K562 (cell line): ENCODE measurements at regions not wholly inside any gene's neighbourhood (a gene's known extent, or its start where the extent isn't known, plus 50 kb on each side); places are given as distances from the start of the nearest gene placed in this dataset.

Experiments
- ETV5 ChIP-seq: sonication (generic); formaldehyde crosslinking; IDR thresholded peaks from 2 replicates; pipeline ENCODE4 v1.4.0; 2020; ENCODE audit warnings: low read depth, mild to moderate bottlenecking, missing genetic modification reagents
- FOXJ3 ChIP-seq: sonication (generic); formaldehyde crosslinking; IDR thresholded peaks from 2 replicates; pipeline ENCODE4 v1.4.0; 2020; ENCODE audit warnings: mild to moderate bottlenecking, missing genetic modification reagents
- HEY1 ChIP-seq: fragments of 250-450 bp; sonication (Bioruptor Pico); IDR thresholded peaks from 2 replicates; pipeline ENCODE4 v1.5.0; 2020; ENCODE audit warnings: mild to moderate bottlenecking, moderate library complexity, borderline replicate concordance
- IRF2 ChIP-seq: sonication (generic); formaldehyde crosslinking; IDR thresholded peaks from 2 replicates; pipeline ENCODE4 v1.8.1; 2022; ENCODE audit warnings: mild to moderate bottlenecking, missing genetic modification reagents
- JUN ChIP-seq, 2 experiments: sonication (generic) in 1 of 2; formaldehyde crosslinking in 1 of 2; IDR thresholded peaks; 2 replicates each; pipeline versions ENCODE4 v1.6.1 to v1.8.0; 2012 to 2022; ENCODE audit warnings: borderline replicate concordance in 2 of 2, mild to moderate bottlenecking in 2 of 2, improper control_type of control experiment in 1 of 2, low read depth in 1 of 2, low read length in 1 of 2, missing genetic modification reagents in 1 of 2
- NCOA6 ChIP-seq: fragments of 450-650 bp; IDR thresholded peaks from 2 replicates; pipeline ENCODE4 v1.6.1; 2017; ENCODE audit warnings: mild to moderate bottlenecking
- PRMT5 ChIP-seq: sonication (generic); formaldehyde crosslinking; IDR thresholded peaks from 2 replicates; pipeline ENCODE4 v1.5.0; 2020; ENCODE audit warnings: missing genetic modification reagents
- TEAD4 ChIP-seq, 2 experiments: sonication (generic) in 1 of 2; formaldehyde crosslinking in 1 of 2; IDR thresholded peaks; 2 replicates each; pipeline versions ENCODE4 v1.6.1 to v1.8.0; 2012 to 2022; ENCODE audit warnings: borderline replicate concordance in 1 of 2, inconsistent platforms in 1 of 2, low read length in 1 of 2, mild to moderate bottlenecking in 1 of 2, missing genetic modification reagents in 1 of 2
- TOE1 ChIP-seq, 2 experiments: fragments of 450-650 bp in 1 of 2; sonication (generic) in 1 of 2; formaldehyde crosslinking in 1 of 2; IDR thresholded peaks; 2 replicates each; pipeline versions ENCODE4 v1.7.1 to v1.8.0; 2016 to 2022; ENCODE audit warnings: borderline replicate concordance in 2 of 2, mild to moderate bottlenecking in 2 of 2, antibody characterized with exemption in 1 of 2, inconsistent platforms in 1 of 2, low read depth in 1 of 2, missing genetic modification reagents in 1 of 2, moderate library complexity in 1 of 2
- ZBTB43 ChIP-seq: sonication (generic); formaldehyde crosslinking; IDR thresholded peaks from 2 replicates; pipeline ENCODE4 v1.8.0; 2023; ENCODE audit warnings: mild to moderate bottlenecking, missing genetic modification reagents
- ZNF143 ChIP-seq: sonication (generic); formaldehyde crosslinking; IDR thresholded peaks from 2 replicates; pipeline ENCODE4 v1.9.0; 2022; ENCODE audit warnings: mild to moderate bottlenecking, missing genetic modification reagents
- ZNF282 ChIP-seq: sonication (generic); formaldehyde crosslinking; IDR thresholded peaks from 2 replicates; pipeline ENCODE4 v1.8.1; 2023; ENCODE audit warnings: missing genetic modification reagents
- ZNF318 ChIP-seq, 2 experiments: fragments of 450-650 bp; IDR thresholded peaks; 2 replicates each; pipeline ENCODE4 v1.6.1; 2016; ENCODE audit warnings: mild to moderate bottlenecking in 2 of 2, borderline replicate concordance in 1 of 2, low read depth in 1 of 2, moderate library complexity in 1 of 2
- TF ChIP-seq, protein P1 (sequence below): fragments of 250-450 bp; sonication (Bioruptor Pico); IDR thresholded peaks from 2 replicates; pipeline ENCODE4 v1.5.0; 2021

DNA sequence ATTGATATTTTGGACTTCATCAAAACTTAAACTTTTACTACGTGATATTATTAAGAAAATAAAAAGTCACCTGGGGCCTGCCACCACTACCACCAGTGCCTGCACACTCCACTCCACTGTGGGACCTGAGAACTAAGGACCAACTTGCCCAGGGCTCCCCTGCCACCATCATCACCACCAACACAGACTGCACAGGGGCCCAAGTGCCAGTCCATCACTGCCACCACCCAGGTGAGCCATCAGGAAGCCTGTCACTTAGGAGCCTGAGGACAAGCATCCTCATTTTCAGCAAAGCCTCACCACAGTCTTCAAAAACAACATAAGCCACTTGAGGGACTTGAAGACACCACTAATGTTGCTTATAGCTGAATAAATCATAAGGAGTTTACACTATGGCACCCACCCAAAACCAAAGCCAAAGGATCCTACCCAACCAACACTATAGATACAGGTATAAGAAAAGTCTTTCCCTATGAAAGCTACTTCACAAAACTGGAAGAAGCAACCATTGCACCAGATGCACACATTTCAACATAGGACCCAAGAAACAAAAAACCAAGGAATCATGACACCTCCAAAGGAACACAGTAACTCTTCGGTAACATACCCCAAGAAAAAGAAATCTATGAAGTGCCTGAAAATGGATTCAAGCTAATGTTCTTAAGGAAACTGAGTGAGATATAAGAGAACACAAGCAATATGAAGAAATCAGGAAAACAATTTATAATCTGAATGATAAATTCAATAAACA, 73.6 kb upstream of the GNAZ start (continued):
- TF ChIP-seq ZNF318 (IDR thresholded peaks at IDR 0.05; ENCODE audit: borderline replicate concordance in 1 of 2, low read depth in 1 of 2) = peak in 1 of 2 experiments; percentile 87; a peak in 1 of 4 replicates
- peak; percentile 32; the same call in 1 of the 2 replicates for TF ChIP-seq ETV5 (CRISPR knock-in tag)
- peak; percentile 95 for TF ChIP-seq IRF2 (CRISPR knock-in tag)
- 0 out of 2 replicates have a peak, but pooled peaks have one; percentile 68 for TF ChIP-seq PRMT5
- 0 out of 2 replicates have a peak, but pooled peaks have one; percentile 25 for TF ChIP-seq ZNF143
- peak; percentile 39; the same call in 1 of the 2 replicates for TF ChIP-seq FOXJ3 (CRISPR knock-in tag)
- TF ChIP-seq JUN (IDR thresholded peaks at IDR 0.05; ENCODE audit: borderline replicate concordance, low read depth, low read length) = no peak
- TF ChIP-seq JUN (CRISPR knock-in tag; IDR thresholded peaks at IDR 0.05; ENCODE audit: borderline replicate concordance) = peak; percentile 83; the same call in 1 of the 2 replicates
- TF ChIP-seq TOE1 (IDR thresholded peaks at IDR 0.05; ENCODE audit: borderline replicate concordance) = no peak
- no peak for TF ChIP-seq TOE1 (CRISPR knock-in tag; IDR thresholded peaks at IDR 0.05; ENCODE audit: borderline replicate concordance, low read depth)
- TF ChIP-seq HEY1 (CRISPR knock-in tag) = 0 out of 2 replicates have a peak, but pooled peaks have one; percentile 12
- no peak for TF ChIP-seq TEAD4 (IDR thresholded peaks at IDR 0.05; ENCODE audit: low read length)
- peak; percentile 91 for TF ChIP-seq TEAD4 (CRISPR knock-in tag; IDR thresholded peaks at IDR 0.05; ENCODE audit: borderline replicate concordance)
- TF ChIP-seq ZBTB43 (CRISPR knock-in tag) = no peak
- TF ChIP-seq NCOA6 = 0 out of 2 replicates have a peak, but pooled peaks have one; percentile 15
- TF ChIP-seq, protein P1, sequence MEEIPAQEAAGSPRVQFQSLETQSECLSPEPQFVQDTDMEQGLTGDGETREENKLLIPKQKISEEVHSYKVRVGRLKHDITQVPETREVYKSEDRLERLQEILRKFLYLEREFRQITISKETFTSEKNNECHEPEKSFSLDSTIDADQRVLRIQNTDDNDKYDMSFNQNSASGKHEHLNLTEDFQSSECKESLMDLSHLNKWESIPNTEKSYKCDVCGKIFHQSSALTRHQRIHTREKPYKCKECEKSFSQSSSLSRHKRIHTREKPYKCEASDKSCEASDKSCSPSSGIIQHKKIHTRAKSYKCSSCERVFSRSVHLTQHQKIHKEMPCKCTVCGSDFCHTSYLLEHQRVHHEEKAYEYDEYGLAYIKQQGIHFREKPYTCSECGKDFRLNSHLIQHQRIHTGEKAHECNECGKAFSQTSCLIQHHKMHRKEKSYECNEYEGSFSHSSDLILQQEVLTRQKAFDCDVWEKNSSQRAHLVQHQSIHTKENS (CRISPR knock-in tag) = peak; percentile 74; the same call in 1 of the 2 replicates
- peak; percentile 81; the same call in 1 of the 2 replicates for TF ChIP-seq ZNF282 (CRISPR knock-in tag)
